ENCODE measurements at regions not wholly inside any gene's neighbourhood (a gene's known extent, or its start where the extent isn't known, plus 50 kb on each side); places are given as distances from the start of the nearest gene placed in this dataset.

GRCh38 chr2:210842896-210843295, 286.5 kb downstream of the CPS1 start:
- DNase-seq (ENCODE audit: low read depth, low spot score), result no peak
- no peak for TF ChIP-seq CTCF (IDR thresholded peaks at IDR 0.05; ENCODE audit: insufficient read depth, low read length, missing control alignments)
- ChIA-PET CTCF (no interaction called here), POLR2A (no interaction called here)
- H3K4me3 ChIP-seq (ENCODE audit: low read depth, low read length), result no peak overlapping the region

GRCh38 chr2:210844016-210844415, 287.6 kb downstream of the CPS1 start:
- no peak for DNase-seq (ENCODE audit: low read depth, low spot score)
- TF ChIP-seq CTCF (IDR thresholded peaks at IDR 0.05; ENCODE audit: insufficient read depth, low read length, missing control alignments), result no peak
- ChIA-PET POLR2A (no interaction called here), CTCF (no interaction called here)
- H3K4me3 ChIP-seq (ENCODE audit: low read depth, low read length), result no peak overlapping the region

- H3K4me3 ChIP-seq (ENCODE audit: low read depth, low read length), result no peak overlapping the region
- no peak for DNase-seq (ENCODE audit: low read depth, low spot score)
- TF ChIP-seq CTCF (IDR thresholded peaks at IDR 0.05; ENCODE audit: insufficient read depth, low read length, missing control alignments), result no peak
- POLR2A ChIA-PET, result no interaction called here
- CTCF ChIA-PET, result no interaction called here
Measured at GRCh38 chr2:210859314-210859713, 302.9 kb downstream of the CPS1 start.

- no peak overlapping the region for H3K4me3 ChIP-seq (ENCODE audit: low read depth, low read length)
- DNase-seq (ENCODE audit: low read depth, low spot score), result no peak
- CTCF ChIA-PET, result no interaction called here
- POLR2A ChIA-PET, result no interaction called here
- no peak for TF ChIP-seq CTCF (IDR thresholded peaks at IDR 0.05; ENCODE audit: insufficient read depth, low read length, missing control alignments)
Measured at GRCh38 chr2:210860276-210860675, 303.9 kb downstream of the CPS1 start.

- no peak overlapping the region for H3K4me3 ChIP-seq (ENCODE audit: low read depth, low read length)
- DNase-seq (ENCODE audit: low read depth, low spot score), result no peak
- ChIA-PET CTCF (no interaction called here), POLR2A (no interaction called here)
- no peak for TF ChIP-seq CTCF (IDR thresholded peaks at IDR 0.05; ENCODE audit: insufficient read depth, low read length, missing control alignments)
Measured at GRCh38 chr2:210861038-210861665, 304.8 kb downstream of the CPS1 start.

- POLR2A ChIA-PET, result no interaction called here
- CTCF ChIA-PET, result no interaction called here
- no peak for DNase-seq (ENCODE audit: low read depth, low spot score)
Measured at GRCh38 chr2:210862283-210863065, 306.1 kb downstream of the CPS1 start.

More at GRCh38 chr2:210862283-210863065, 306.1 kb downstream of the CPS1 start:
- no peak for TF ChIP-seq CTCF (IDR thresholded peaks at IDR 0.05; ENCODE audit: insufficient read depth, low read length, missing control alignments)
- H3K4me3 ChIP-seq (ENCODE audit: low read depth, low read length), result no peak overlapping the region
